ENCODE measurements at regions not wholly inside any gene's neighbourhood (a gene's known extent, or its start where the extent isn't known, plus 50 kb on each side); places are given as distances from the start of the nearest gene placed in this dataset.

DNA sequence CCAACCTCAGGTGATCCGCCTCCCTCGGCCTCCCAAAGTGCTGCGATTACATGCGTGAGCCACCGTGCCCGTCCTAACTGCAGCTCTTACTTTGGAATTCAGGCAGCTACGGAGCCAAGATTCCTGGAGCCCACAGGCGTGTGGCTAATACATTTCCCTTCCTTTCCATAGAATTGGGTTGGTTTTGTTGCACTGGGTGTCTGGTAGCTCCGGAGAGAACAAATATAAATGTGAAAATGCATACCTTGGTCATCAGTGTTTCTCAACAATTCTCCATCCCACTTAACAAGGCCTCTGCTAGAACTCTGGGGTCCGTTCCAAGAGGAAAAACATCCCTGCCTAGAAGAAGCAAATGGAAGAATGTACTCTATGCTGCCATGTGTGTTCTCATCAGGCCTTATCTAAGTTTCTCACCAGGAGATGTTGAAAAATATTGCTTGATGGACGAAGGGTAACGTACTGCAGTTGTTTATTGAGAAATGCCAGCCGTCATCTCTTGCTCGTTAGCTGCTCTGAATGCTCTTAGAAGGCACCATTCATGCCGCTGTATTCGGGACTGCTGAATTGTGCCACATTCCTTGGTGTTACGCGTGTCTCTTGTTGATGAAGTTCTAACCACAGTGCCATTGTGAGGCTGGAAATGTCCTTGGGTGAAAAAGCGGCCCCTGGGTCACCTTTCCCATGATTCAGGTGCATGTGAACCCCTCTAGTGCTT lies 50.5 kb upstream of the CD99 start:
- TF ChIP-seq, protein P1, sequence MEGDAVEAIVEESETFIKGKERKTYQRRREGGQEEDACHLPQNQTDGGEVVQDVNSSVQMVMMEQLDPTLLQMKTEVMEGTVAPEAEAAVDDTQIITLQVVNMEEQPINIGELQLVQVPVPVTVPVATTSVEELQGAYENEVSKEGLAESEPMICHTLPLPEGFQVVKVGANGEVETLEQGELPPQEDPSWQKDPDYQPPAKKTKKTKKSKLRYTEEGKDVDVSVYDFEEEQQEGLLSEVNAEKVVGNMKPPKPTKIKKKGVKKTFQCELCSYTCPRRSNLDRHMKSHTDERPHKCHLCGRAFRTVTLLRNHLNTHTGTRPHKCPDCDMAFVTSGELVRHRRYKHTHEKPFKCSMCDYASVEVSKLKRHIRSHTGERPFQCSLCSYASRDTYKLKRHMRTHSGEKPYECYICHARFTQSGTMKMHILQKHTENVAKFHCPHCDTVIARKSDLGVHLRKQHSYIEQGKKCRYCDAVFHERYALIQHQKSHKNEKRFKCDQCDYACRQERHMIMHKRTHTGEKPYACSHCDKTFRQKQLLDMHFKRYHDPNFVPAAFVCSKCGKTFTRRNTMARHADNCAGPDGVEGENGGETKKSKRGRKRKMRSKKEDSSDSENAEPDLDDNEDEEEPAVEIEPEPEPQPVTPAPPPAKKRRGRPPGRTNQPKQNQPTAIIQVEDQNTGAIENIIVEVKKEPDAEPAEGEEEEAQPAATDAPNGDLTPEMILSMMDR (IDR thresholded peaks at IDR 0.05) = no peak
- no peak for TF ChIP-seq POLR2AphosphoS5 (IDR thresholded peaks at IDR 0.05; ENCODE audit: low read depth, low read length)
- TF ChIP-seq TCF7L2 (IDR thresholded peaks at IDR 0.05; ENCODE audit: low read depth, low read length) = no peak
- TF ChIP-seq, protein P2, sequence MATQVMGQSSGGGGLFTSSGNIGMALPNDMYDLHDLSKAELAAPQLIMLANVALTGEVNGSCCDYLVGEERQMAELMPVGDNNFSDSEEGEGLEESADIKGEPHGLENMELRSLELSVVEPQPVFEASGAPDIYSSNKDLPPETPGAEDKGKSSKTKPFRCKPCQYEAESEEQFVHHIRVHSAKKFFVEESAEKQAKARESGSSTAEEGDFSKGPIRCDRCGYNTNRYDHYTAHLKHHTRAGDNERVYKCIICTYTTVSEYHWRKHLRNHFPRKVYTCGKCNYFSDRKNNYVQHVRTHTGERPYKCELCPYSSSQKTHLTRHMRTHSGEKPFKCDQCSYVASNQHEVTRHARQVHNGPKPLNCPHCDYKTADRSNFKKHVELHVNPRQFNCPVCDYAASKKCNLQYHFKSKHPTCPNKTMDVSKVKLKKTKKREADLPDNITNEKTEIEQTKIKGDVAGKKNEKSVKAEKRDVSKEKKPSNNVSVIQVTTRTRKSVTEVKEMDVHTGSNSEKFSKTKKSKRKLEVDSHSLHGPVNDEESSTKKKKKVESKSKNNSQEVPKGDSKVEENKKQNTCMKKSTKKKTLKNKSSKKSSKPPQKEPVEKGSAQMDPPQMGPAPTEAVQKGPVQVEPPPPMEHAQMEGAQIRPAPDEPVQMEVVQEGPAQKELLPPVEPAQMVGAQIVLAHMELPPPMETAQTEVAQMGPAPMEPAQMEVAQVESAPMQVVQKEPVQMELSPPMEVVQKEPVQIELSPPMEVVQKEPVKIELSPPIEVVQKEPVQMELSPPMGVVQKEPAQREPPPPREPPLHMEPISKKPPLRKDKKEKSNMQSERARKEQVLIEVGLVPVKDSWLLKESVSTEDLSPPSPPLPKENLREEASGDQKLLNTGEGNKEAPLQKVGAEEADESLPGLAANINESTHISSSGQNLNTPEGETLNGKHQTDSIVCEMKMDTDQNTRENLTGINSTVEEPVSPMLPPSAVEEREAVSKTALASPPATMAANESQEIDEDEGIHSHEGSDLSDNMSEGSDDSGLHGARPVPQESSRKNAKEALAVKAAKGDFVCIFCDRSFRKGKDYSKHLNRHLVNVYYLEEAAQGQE (IDR thresholded peaks at IDR 0.05; ENCODE audit: insufficient read depth in 1 of 2, low read depth in 2 of 2, low read length in 1 of 2) = no peak
- TF ChIP-seq SIN3A (IDR thresholded peaks at IDR 0.05; ENCODE audit: borderline replicate concordance, insufficient read depth, low read depth, low read length) = no peak
